CD4-positive, alpha-beta T cell (primary cell): ENCODE measurements at regions not wholly inside any gene's neighbourhood (a gene's known extent, or its start where the extent isn't known, plus 50 kb on each side); places are given as distances from the start of the nearest gene placed in this dataset.

Experiments
- ATAC-seq: fragments of 200-7000 bp; cut with Tn5 transposase; one replicate; pipeline ENCODE4 v1.10.0; 2022; ENCODE audit warnings: mild to moderate bottlenecking; ENCODE audit not compliant: poor library complexity
- CTCF ChIA-PET: fragments of 350-600 bp; sonication (Branson Sonifier 250); formaldehyde crosslinking; loops from one replicate; lab custom pipeline; 2021; ENCODE audit warnings: antibody characterized with exemption, inconsistent platforms; lab: Charles Lee
- POLR2A ChIA-PET: fragments of 350-600 bp; sonication (Branson Sonifier 250); formaldehyde crosslinking; loops from one replicate; lab custom pipeline; 2021; ENCODE audit warnings: antibody characterized with exemption, inconsistent platforms; lab: Charles Lee
- DNase-seq, 14 experiments: peaks; one replicate each; pipeline ENCODE4 v3.0.0-alpha.2; 2013 to 2020; ENCODE audit warnings: mixed read lengths in 2 of 14
- H3K27ac ChIP-seq, 2 donors: one replicate each; pipeline versions ENCODE4 v1.5.1 to v1.7.0; 2013; ENCODE audit warnings: low read length in 2 of 2, low read depth in 1 of 2, mild to moderate bottlenecking in 1 of 2
- H3K27me3 ChIP-seq, 2 experiments: 1 replicate in 1 of 2; 2 replicates in 1 of 2; pipeline versions ENCODE4 v1.6.1 to v1.7.0; 2013; ENCODE audit warnings: low read length in 2 of 2, control low read depth in 1 of 2, mild to moderate bottlenecking in 1 of 2, moderate library complexity in 1 of 2; ENCODE audit not compliant: insufficient read depth in 2 of 2, control insufficient read depth in 1 of 2
- H3K36me3 ChIP-seq: one replicate; pipeline ENCODE4 v1.6.1; 2013; ENCODE audit warnings: low read length, control low read depth; ENCODE audit not compliant: insufficient read depth
- H3K4me1 ChIP-seq: one replicate; pipeline ENCODE4 v1.6.1; 2013; ENCODE audit warnings: low read length, control low read depth; ENCODE audit not compliant: insufficient read depth
- H3K4me3 ChIP-seq: one replicate; pipeline ENCODE4 v1.5.1; 2013; ENCODE audit warnings: mild to moderate bottlenecking, low read length, moderate library complexity
- H3K9me3 ChIP-seq, 2 experiments: 1 replicate in 1 of 2; 2 replicates in 1 of 2; pipeline versions ENCODE4 v1.6.1 to v1.7.0; 2013; ENCODE audit warnings: low read length in 2 of 2, mild to moderate bottlenecking in 2 of 2, control low read depth in 1 of 2, moderate library complexity in 1 of 2; ENCODE audit not compliant: control insufficient read depth in 1 of 2, insufficient read depth in 1 of 2
- H3K27ac Mint-ChIP-seq: one replicate; pipeline ENCODE4 v1.8.0; 2020; ENCODE audit warnings: mixed read lengths
- H3K27me3 Mint-ChIP-seq: one replicate; pipeline ENCODE4 v1.8.0; 2021; ENCODE audit warnings: mixed read lengths
- H3K36me3 Mint-ChIP-seq: one replicate; pipeline ENCODE4 v1.8.0; 2021; ENCODE audit warnings: low read depth, mixed read lengths
- H3K4me1 Mint-ChIP-seq: one replicate; pipeline ENCODE4 v1.8.0; 2021; ENCODE audit warnings: low read depth, mixed read lengths
- H3K4me3 Mint-ChIP-seq: one replicate; pipeline ENCODE4 v1.8.0; 2020; ENCODE audit warnings: mild to moderate bottlenecking, mixed read lengths
- H3K9me3 Mint-ChIP-seq: one replicate; pipeline ENCODE4 v1.8.0; 2020; ENCODE audit warnings: mixed read lengths
- CTCF ChIP-seq: fragments of 200-600 bp; IDR thresholded peaks from one replicate; pipeline ENCODE4 v1.8.0; 2022; ENCODE audit warnings: antibody characterized with exemption, mild to moderate bottlenecking
- intact Hi-C, 2 experiments: fragments of 100-400 bp; cut with DNase I in 1 of 2; cut with micrococcal nuclease in 1 of 2; formaldehyde crosslinking; loops; one replicate each; pipeline versions ENCODE4 v1.15.1 to v1.9.0; 2023 to 2025; cut with DNase I, micrococcal nuclease

GRCh38 chr3:159732172-159733111 is 256.2 kb upstream of the IL12A start:
- Histone ChIP-seq H3K27me3 (peaks cover 0 to 5% of the 10 kb centered on the region in 2 experiments), H3K4me3 (no peak overlapping the region), H3K9me3 (peaks cover 0 to 5% of the 10 kb centered on the region in 2 experiments), H3K36me3 (no peaks in the 10 kb centered on the region), H3K4me1 (no peaks in the 10 kb centered on the region), H3K27ac (no peak overlapping the region)
- ATAC-seq (no peak), DNase-seq (no peak)
- Mint-ChIP-seq H3K27ac (no peak overlapping the region), H3K9me3 (no peaks in the 10 kb centered on the region), H3K27me3 (peaks cover 5% of the 10 kb centered on the region), H3K4me3 (no peak overlapping the region), H3K36me3 (no peaks in the 10 kb centered on the region), H3K4me1 (no peaks in the 10 kb centered on the region)
- POLR2A ChIA-PET = no interaction called here
- intact Hi-C loops = no loop called here
- CTCF ChIA-PET = no interaction called here
- TF ChIP-seq CTCF = no peak

GRCh38 chr3:159733194-159733860 is 255.3 kb upstream of the IL12A start:
- Mint-ChIP-seq H3K27ac (no peak overlapping the region), H3K27me3 (peaks cover 5% of the 10 kb centered on the region), H3K36me3 (no peaks in the 10 kb centered on the region), H3K4me3 (no peak overlapping the region), H3K9me3 (no peaks in the 10 kb centered on the region), H3K4me1 (no peaks in the 10 kb centered on the region)
- H3K4me1 ChIP-seq = no peaks in the 10 kb centered on the region
- intact Hi-C loops = no loop called here
- no peak overlapping the region for H3K4me3 ChIP-seq
- CTCF ChIA-PET = no interaction called here
- TF ChIP-seq CTCF = no peak
- peaks cover 0 to 5% of the 10 kb centered on the region in 2 experiments for H3K9me3 ChIP-seq
- ATAC-seq (no peak), DNase-seq (no peak)
- H3K27me3 ChIP-seq = peaks cover 0 to 5% of the 10 kb centered on the region in 2 experiments
- H3K36me3 ChIP-seq = no peaks in the 10 kb centered on the region
- POLR2A ChIA-PET = no interaction called here
- H3K27ac ChIP-seq = no peak overlapping the region

GRCh38 chr3:159734681-159735080 is 254.0 kb upstream of the IL12A start:
- Mint-ChIP-seq H3K4me3 (no peak overlapping the region), H3K27me3 (peaks cover 3% of the 10 kb centered on the region), H3K9me3 (no peaks in the 10 kb centered on the region), H3K4me1 (no peaks in the 10 kb centered on the region), H3K36me3 (no peaks in the 10 kb centered on the region), H3K27ac (no peak overlapping the region)
- ChIA-PET CTCF (interaction anchor here (0.6 to 0.8 kb wide), 2 partner anchors 16 to 26 kb away, joined by 3 to 5 read pairs; no protein-coding TSS in a partner anchor), POLR2A (no interaction called here)
- Histone ChIP-seq H3K4me1 (no peaks in the 10 kb centered on the region), H3K9me3 (peaks cover 0 to 5% of the 10 kb centered on the region in 2 experiments), H3K27me3 (peaks cover 0 to 5% of the 10 kb centered on the region in 2 experiments), H3K4me3 (no peak overlapping the region), H3K36me3 (no peaks in the 10 kb centered on the region), H3K27ac (no peak overlapping the region)
- no peak for TF ChIP-seq CTCF
- DNase-seq = no peak
- intact Hi-C loops = no loop called here
- ATAC-seq = no peak
